ENCODE measurements at regions not wholly inside any gene's neighbourhood (a gene's known extent, or its start where the extent isn't known, plus 50 kb on each side); places are given as distances from the start of the nearest gene placed in this dataset.

GRCh38 chr13:21898459-21898858, 227.6 kb downstream of the FGF9 start:
- Histone ChIP-seq H4K5ac (ENCODE audit: insufficient read length, low read depth, low read length) (no peak overlapping the region), H3K79me1 (ENCODE audit: insufficient read depth, low read depth, low read length, poor library complexity, severe bottlenecking) (no peaks in the 10 kb centered on the region), H3K4me1 (ENCODE audit: insufficient read depth, low read length) (no peaks in the 10 kb centered on the region), H3K56ac (ENCODE audit: insufficient read length, low read depth, low read length) (no peak overlapping the region), H2AFZ (ENCODE audit: low read length) (no peak overlapping the region), H3K23me2 (ENCODE audit: insufficient read length, low read depth, low read length, poor library complexity, severe bottlenecking) (no peaks in the 10 kb centered on the region), H3T11ph (ENCODE audit: low read length) (no peak overlapping the region), H4K8ac (replicated peaks; ENCODE audit: insufficient read length, low read depth, low read length) (no peak overlapping the region), H3K9ac (ENCODE audit: extremely low read depth, insufficient read length, low read length) (no peak overlapping the region), H2BK120ac (ENCODE audit: low read depth, low read length, poor library complexity, severe bottlenecking) (no peak overlapping the region), H3K9me3 (ENCODE audit: control insufficient read depth, low read depth, low read length) (no peaks in the 10 kb centered on the region), H3K4me2 (ENCODE audit: insufficient read depth, insufficient read length, low read length) (no peak overlapping the region), H4K20me1 (ENCODE audit: control insufficient read depth, insufficient read depth, insufficient read length) (no peaks in the 10 kb centered on the region), H3K14ac (ENCODE audit: insufficient read depth, low read length) (no peak overlapping the region), H3K27me3 (ENCODE audit: insufficient read depth, low read length) (no peaks in the 10 kb centered on the region), H3K4ac (ENCODE audit: low read depth, low read length) (no peak overlapping the region), H2BK20ac (ENCODE audit: low read depth, low read length, poor library complexity, severe bottlenecking) (no peak overlapping the region), H3K18ac (ENCODE audit: insufficient read length, low read depth, low read length) (no peak overlapping the region), H2BK5ac (ENCODE audit: insufficient read length, low read length) (no peak overlapping the region), H3K79me2 (ENCODE audit: insufficient read depth, low read length) (no peaks in the 10 kb centered on the region), H3K23ac (ENCODE audit: insufficient read length, low read depth, low read length) (no peak overlapping the region), H2AK5ac (ENCODE audit: insufficient read length, low read length) (no peak overlapping the region), H2BK15ac (ENCODE audit: low read depth, low read length) (no peak overlapping the region), H3K27ac (ENCODE audit: insufficient read length, low read depth, low read length) (no peak overlapping the region), H2BK12ac (ENCODE audit: insufficient read length, low read depth, low read length) (no peak overlapping the region), H4K91ac (ENCODE audit: insufficient read length, low read depth, low read length) (no peak overlapping the region)
- Mint-ChIP-seq H3K36me3 (ENCODE audit: insufficient read depth in 1 of 3, low read depth in 3 of 3) (no peaks in the 10 kb centered on the region), H3K27me3 (ENCODE audit: low read depth) (no peaks in the 10 kb centered on the region; the same call in 1 of the 2 replicates), H3K27ac (no peak overlapping the region), H3K9me3 (no peaks in the 10 kb centered on the region; a peak in 1 of 5 replicates), H3K4me1 (peaks cover 0 to 12% of the 10 kb centered on the region in 2 experiments; a peak in 3 of 4 replicates), H3K4me3 (no peak overlapping the region)
- DNase-seq: no peak
- no peak for TF ChIP-seq CTCF (conservative IDR thresholded peaks at IDR 0.05)
- WGBS (ENCODE audit: extremely low coverage, insufficient read length, low lambda C conversion rate): no CpG with 5 or more reads among the region's 4 CpGs
